C4-2B (cell line): ENCODE measurements at regions not wholly inside any gene's neighbourhood (a gene's known extent, or its start where the extent isn't known, plus 50 kb on each side); places are given as distances from the start of the nearest gene placed in this dataset.

Source experiments
- CTCF ChIP-seq: fragments of 450-650 bp; conservative IDR thresholded peaks from 2 replicates; pipeline ENCODE4 v1.5.1; 2017; ENCODE audit warnings: mild to moderate bottlenecking
- ZFX ChIP-seq: fragments of 450-650 bp; IDR thresholded peaks from 2 replicates; pipeline ENCODE4 v1.6.1; 2017

- TF ChIP-seq CTCF (no peak), ZFX (no peak)
Measured at GRCh38 chr10:78124167-78124566, 90.5 kb downstream of the RPS24 start.
